PC-3 (cell line): ENCODE measurements at regions not wholly inside any gene's neighbourhood (a gene's known extent, or its start where the extent isn't known, plus 50 kb on each side); places are given as distances from the start of the nearest gene placed in this dataset.
A peak's percentile ranks its signal among the peaks of the same experiment; 100 is the strongest.

ENCODE experiments used
- ATAC-seq: fragments of 200-7000 bp; cut with Tn5 transposase; 2 replicates; pipeline ENCODE4 v1.9.1; 2020; ENCODE audit warnings: mild to moderate bottlenecking, moderate library complexity
- BruUV-seq: library from RNA; stranded (reverse); fragments of 400-500 nt; replicated peaks from 2 replicates; lab custom pipeline; 2021; lab: Mats Ljungman, UMichigan
- CTCF ChIA-PET: fragments of 300-600 bp; sonication (Branson Sonifier 250); formaldehyde crosslinking; loops from one replicate; lab custom pipeline; 2022; ENCODE audit warnings: antibody characterized with exemption; lab: Charles Lee
- POLR2A ChIA-PET: fragments of 300-600 bp; sonication (Branson Sonifier 250); formaldehyde crosslinking; loops from one replicate; lab custom pipeline; 2022; ENCODE audit warnings: antibody characterized with exemption; ENCODE audit not compliant: unreplicated experiment; lab: Charles Lee
- DNase-seq: peaks from one replicate; pipeline ENCODE4 v3.0.0-alpha.2; 2015
- H2AFZ ChIP-seq: fragments of 300-600 bp; sonication (generic); 2 replicates; pipeline ENCODE4 v1.6.0; 2016; ENCODE audit warnings: antibody characterized with exemption, low read length
- H3F3A ChIP-seq: fragments of 300-600 bp; sonication (generic); one replicate; pipeline ENCODE4 v1.6.0; 2017; ENCODE audit warnings: antibody characterized with exemption, low read length, control low read depth, mild to moderate bottlenecking; ENCODE audit not compliant: unreplicated experiment
- H3K27ac ChIP-seq: fragments of 300-600 bp; sonication (generic); 2 replicates; pipeline ENCODE4 v1.5.1; 2016; ENCODE audit warnings: mild to moderate bottlenecking, low read length
- H3K27me3 ChIP-seq: fragments of 300-600 bp; sonication (generic); 2 replicates; pipeline ENCODE4 v1.6.1; 2016; ENCODE audit warnings: low read length, mixed read lengths
- H3K36me3 ChIP-seq: fragments of 300-600 bp; sonication (generic); 2 replicates; pipeline ENCODE4 v1.6.1; 2016; ENCODE audit warnings: low read depth, mixed run types, low read length, mixed read lengths
- H3K4me1 ChIP-seq: fragments of 300-600 bp; sonication (generic); 2 replicates; pipeline ENCODE4 v1.5.1; 2016; ENCODE audit warnings: low read length; ENCODE audit not compliant: insufficient read depth
- H3K4me2 ChIP-seq: fragments of 300-600 bp; sonication (generic); 2 replicates; pipeline ENCODE4 v1.6.0; 2016; ENCODE audit warnings: low read length
- H3K4me3 ChIP-seq: fragments of 300-600 bp; sonication (generic); 2 replicates; pipeline ENCODE4 v1.5.1; 2016; ENCODE audit warnings: mild to moderate bottlenecking, low read length, mixed read lengths
- H3K79me2 ChIP-seq: fragments of 300-600 bp; sonication (generic); 2 replicates; pipeline ENCODE4 v1.6.1; 2017; ENCODE audit warnings: low read length, mixed read lengths
- H3K9ac ChIP-seq: fragments of 300-600 bp; sonication (generic); 2 replicates; pipeline ENCODE4 v1.6.0; 2016; ENCODE audit warnings: mild to moderate bottlenecking, low read length
- H3K9me2 ChIP-seq: fragments of 300-600 bp; sonication (generic); replicated peaks from 2 replicates; pipeline ENCODE4 v1.6.1; 2016; ENCODE audit warnings: mixed run types, low read length, mixed read lengths
- H3K9me3 ChIP-seq: fragments of 300-600 bp; sonication (generic); 2 replicates; pipeline ENCODE4 v1.6.1; 2016; ENCODE audit warnings: low read length, mixed read lengths
- H4K20me1 ChIP-seq: fragments of 300-600 bp; sonication (generic); 2 replicates; pipeline ENCODE4 v1.6.1; 2016; ENCODE audit warnings: low read length, mixed read lengths
- EZH2 ChIP-seq: fragments of 300-600 bp; sonication (generic); IDR thresholded peaks from one replicate; pipeline ENCODE4 v1.6.1; 2017; ENCODE audit warnings: antibody characterized with exemption, mild to moderate bottlenecking, low read length; ENCODE audit not compliant: unreplicated experiment
- EZH2phosphoT487 ChIP-seq: fragments of 300-600 bp; sonication (generic); IDR thresholded peaks from 2 replicates; pipeline ENCODE4 v1.6.1; 2018; ENCODE audit warnings: mild to moderate bottlenecking, antibody characterized with exemption, low read length, borderline replicate concordance
- intact Hi-C: fragments of 100-400 bp; cut with micrococcal nuclease; formaldehyde crosslinking; loops from 2 replicates; pipeline ENCODE4 v1.9.0; 2023
- TF ChIP-seq, protein P1 (sequence below): fragments of 300-600 bp; sonication (generic); conservative IDR thresholded peaks from 2 replicates; pipeline ENCODE4 v1.5.1; 2017; ENCODE audit warnings: antibody characterized with exemption, low read depth, mild to moderate bottlenecking, low read length

DNA sequence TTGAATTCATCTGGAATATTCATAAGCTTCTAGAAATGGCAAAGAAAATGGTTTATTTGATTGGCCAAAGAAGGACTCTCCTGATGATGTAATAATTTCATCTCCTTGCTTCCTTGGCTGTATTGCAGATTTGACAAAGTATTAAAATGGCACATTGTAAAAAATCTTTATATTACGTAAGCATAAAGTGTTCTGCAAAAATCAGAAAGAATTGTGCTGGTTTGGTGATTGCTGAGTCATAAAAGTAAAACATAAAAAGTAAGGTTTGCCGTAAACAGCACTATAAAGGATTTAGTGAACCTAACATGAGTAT is 255.9 kb upstream of the RREB1 start:
- DNase-seq (no peak), ATAC-seq (no peak)
- Histone ChIP-seq H3K4me2 (no peak overlapping the region), H3K9ac (peak overlapping the region; percentile 4; the same call in 1 of the 2 replicates), H3F3A (peaks cover 4% of the 10 kb centered on the region), H3K9me3 (no peaks in the 10 kb centered on the region), H3K79me2 (no peaks in the 10 kb centered on the region), H3K27ac (peak overlapping the region; percentile 88), H3K27me3 (no peaks in the 10 kb centered on the region), H3K36me3 (no peaks in the 10 kb centered on the region), H4K20me1 (no peaks in the 10 kb centered on the region), H3K4me3 (no peak overlapping the region), H3K9me2 (no peaks in the 10 kb centered on the region), H3K4me1 (peaks cover 38% of the 10 kb centered on the region), H2AFZ (no peak overlapping the region)
- POLR2A ChIA-PET, result no interaction called here
- TF ChIP-seq EZH2 (no peak), EZH2phosphoT487 (no peak)
- TF ChIP-seq, protein P1, sequence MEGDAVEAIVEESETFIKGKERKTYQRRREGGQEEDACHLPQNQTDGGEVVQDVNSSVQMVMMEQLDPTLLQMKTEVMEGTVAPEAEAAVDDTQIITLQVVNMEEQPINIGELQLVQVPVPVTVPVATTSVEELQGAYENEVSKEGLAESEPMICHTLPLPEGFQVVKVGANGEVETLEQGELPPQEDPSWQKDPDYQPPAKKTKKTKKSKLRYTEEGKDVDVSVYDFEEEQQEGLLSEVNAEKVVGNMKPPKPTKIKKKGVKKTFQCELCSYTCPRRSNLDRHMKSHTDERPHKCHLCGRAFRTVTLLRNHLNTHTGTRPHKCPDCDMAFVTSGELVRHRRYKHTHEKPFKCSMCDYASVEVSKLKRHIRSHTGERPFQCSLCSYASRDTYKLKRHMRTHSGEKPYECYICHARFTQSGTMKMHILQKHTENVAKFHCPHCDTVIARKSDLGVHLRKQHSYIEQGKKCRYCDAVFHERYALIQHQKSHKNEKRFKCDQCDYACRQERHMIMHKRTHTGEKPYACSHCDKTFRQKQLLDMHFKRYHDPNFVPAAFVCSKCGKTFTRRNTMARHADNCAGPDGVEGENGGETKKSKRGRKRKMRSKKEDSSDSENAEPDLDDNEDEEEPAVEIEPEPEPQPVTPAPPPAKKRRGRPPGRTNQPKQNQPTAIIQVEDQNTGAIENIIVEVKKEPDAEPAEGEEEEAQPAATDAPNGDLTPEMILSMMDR, result no peak
- intact Hi-C loops, result loop anchor here (1.0 to 10.0 kb wide), 3 partner anchors 41 to 165 kb away; no protein-coding TSS in a partner anchor
- no TSS peak for BruUV-seq
- CTCF ChIA-PET, result no interaction called here

DNA sequence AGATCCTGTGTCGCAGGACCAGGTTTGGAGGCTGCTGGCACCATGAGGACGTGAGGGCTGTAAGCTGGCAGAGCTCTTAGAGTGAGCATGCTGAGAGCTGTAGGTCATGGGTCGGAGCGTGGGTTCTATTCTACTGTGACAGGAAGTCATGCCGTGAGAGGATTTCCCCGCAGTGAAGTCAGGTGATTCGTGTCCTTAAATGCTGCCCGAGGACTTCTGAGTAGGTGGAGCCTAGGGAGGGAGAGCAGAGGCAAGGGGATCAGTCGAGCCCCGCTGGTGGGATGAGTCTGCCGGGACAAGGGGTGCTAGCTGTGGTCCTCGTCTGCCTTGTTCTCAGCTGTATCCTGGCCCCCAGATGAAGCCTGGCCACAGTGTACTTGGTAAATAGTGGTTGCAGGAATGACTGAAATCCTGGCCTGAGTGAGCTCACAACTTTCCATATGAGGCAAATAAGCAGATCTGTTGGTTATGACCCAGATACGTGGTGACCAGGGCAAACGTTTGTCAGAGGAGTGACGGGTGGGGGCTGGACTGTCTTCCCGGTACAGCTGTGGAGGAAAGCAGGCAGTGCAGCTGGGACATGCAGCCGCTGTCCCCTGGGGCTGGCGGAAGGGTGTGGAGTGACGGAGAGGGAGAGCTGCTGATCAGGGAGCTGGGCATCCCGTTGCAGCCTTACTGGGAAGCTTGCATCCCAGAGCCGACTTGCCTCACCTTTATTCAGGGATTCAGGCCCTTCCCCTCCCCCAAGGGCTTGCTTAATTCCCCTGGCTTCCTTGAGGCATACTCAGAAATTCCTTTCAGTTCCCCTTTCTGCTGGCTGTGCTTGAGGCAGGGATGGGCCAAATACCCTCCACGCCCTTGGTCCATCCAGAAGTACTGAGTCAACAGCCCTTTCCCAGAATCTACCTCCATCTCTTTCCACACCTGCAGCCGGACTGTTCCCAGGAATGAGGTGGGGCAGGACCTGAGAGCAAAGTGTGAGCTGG is 250.9 kb upstream of the RREB1 start:
- H3K9ac ChIP-seq, result peak overlapping the region; percentile 82
- H2AFZ ChIP-seq, result peak overlapping the region; percentile 47
- peak overlapping the region; percentile 36 for H3K4me3 ChIP-seq
- no peaks in the 10 kb centered on the region for H3K9me2 ChIP-seq
- DNase-seq (peak; percentile 98), ATAC-seq (peak; percentile 81)
- no peaks in the 10 kb centered on the region for H3K27me3 ChIP-seq
- ChIA-PET CTCF (interaction anchor here (0.5 to 1.9 kb wide), 4 partner anchors 45 to 382 kb away, joined by 3 to 6 read pairs (median 4); no protein-coding TSS in a partner anchor), POLR2A (interaction anchor here (0.6 to 1.6 kb wide), 6 partner anchors 14 to 317 kb away, joined by 3 to 6 read pairs (median 4); no protein-coding TSS in a partner anchor)
- no peaks in the 10 kb centered on the region for H3K79me2 ChIP-seq
- H3K4me2 ChIP-seq, result peak overlapping the region; percentile 70
- peaks cover 29% of the 10 kb centered on the region for H3K4me1 ChIP-seq
- intact Hi-C loops, result loop anchor here (1.0 to 10.0 kb wide), 6 partner anchors 36 to 250 kb away; partner anchors contain the start of gene RREB1
- no peaks in the 10 kb centered on the region for H3F3A ChIP-seq
- TF ChIP-seq EZH2, result no peak
- H3K36me3 ChIP-seq, result no peaks in the 10 kb centered on the region
- BruUV-seq, result TSS peak; percentile 91
- H4K20me1 ChIP-seq, result no peaks in the 10 kb centered on the region
- peak overlapping the region; percentile 96 for H3K27ac ChIP-seq
- no peaks in the 10 kb centered on the region for H3K9me3 ChIP-seq

DNA sequence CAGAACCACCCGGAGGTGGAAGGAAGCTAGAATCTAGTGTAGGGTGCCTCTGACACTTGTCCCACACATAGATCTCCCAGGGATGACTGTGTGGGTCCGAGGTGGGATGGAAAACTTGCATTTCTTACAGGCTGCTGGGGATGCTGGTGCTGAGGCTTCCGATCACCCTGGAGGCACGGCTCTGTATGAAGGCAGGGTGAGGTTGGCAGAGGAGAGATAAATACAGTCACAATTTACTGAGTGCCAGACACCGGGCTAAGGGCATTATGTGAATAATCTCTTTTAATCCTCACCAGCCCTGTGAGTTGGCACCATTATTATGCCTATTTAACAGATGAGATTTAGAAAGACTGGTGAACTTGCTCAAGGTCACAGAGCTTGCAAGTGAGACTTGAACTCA is 250.2 kb upstream of the RREB1 start:
- Histone ChIP-seq H3K4me3 (peak overlapping the region; percentile 12; the same call in 1 of the 2 replicates), H3K27ac (peak overlapping the region; percentile 96), H3K4me1 (peaks cover 29% of the 10 kb centered on the region), H3K9ac (peak overlapping the region; percentile 82), H3K9me2 (no peaks in the 10 kb centered on the region), H3K27me3 (no peaks in the 10 kb centered on the region), H3K9me3 (no peaks in the 10 kb centered on the region), H3K79me2 (no peaks in the 10 kb centered on the region), H4K20me1 (no peaks in the 10 kb centered on the region), H3K36me3 (no peaks in the 10 kb centered on the region), H3F3A (no peaks in the 10 kb centered on the region), H2AFZ (no peak overlapping the region), H3K4me2 (peak overlapping the region; percentile 70)
- TF ChIP-seq, protein P1, result no peak
- TF ChIP-seq EZH2phosphoT487, result no peak
- no peak for TF ChIP-seq EZH2
- DNase-seq, result no peak
- BruUV-seq, result TSS peak; percentile 72
- intact Hi-C loops, result loop anchor here (1.0 to 10.0 kb wide), 6 partner anchors 37 to 250 kb away; partner anchors contain the start of gene RREB1
- no peak for ATAC-seq
- CTCF ChIA-PET, result interaction anchor here (0.5 to 1.9 kb wide), 3 partner anchors 46 to 381 kb away, joined by 3 to 6 read pairs (median 4); no protein-coding TSS in a partner anchor
- POLR2A ChIA-PET, result interaction anchor here (0.6 to 1.6 kb wide), 4 partner anchors 31 to 316 kb away, joined by 3 to 6 read pairs (median 4); no protein-coding TSS in a partner anchor
